CD14-positive monocyte (primary cell): ENCODE measurements at regions not wholly inside any gene's neighbourhood (a gene's known extent, or its start where the extent isn't known, plus 50 kb on each side); places are given as distances from the start of the nearest gene placed in this dataset.

ENCODE experiments used
- DNase-seq, 3 donors: peaks; one replicate each; pipeline ENCODE4 v3.0.0-alpha.2; 2011 to 2022
- H2AFZ ChIP-seq: 2 replicates; pipeline ENCODE4 v1.6.0; 2012; ENCODE audit warnings: mild to moderate bottlenecking, low read depth, low read length, inconsistent platforms; ENCODE audit not compliant: insufficient read depth, poor library complexity, severe bottlenecking
- H3K27ac ChIP-seq, 2 donors: 1 replicate in 1 of 2; 2 replicates in 1 of 2; pipeline ENCODE4 v1.5.1; 2012 to 2013; ENCODE audit warnings: low read length in 2 of 2, control low read depth in 1 of 2, inconsistent platforms in 1 of 2, low read depth in 1 of 2, mild to moderate bottlenecking in 1 of 2
- H3K27me3 ChIP-seq, 2 donors: one replicate each; pipeline versions ENCODE4 v1.6.0 to v1.6.1; 2011 to 2013; ENCODE audit warnings: low read length in 2 of 2; ENCODE audit not compliant: control insufficient read depth in 2 of 2, insufficient read depth in 2 of 2
- H3K36me3 ChIP-seq, 2 donors: replicated peaks in 1 of 2; 1 replicate in 1 of 2; 2 replicates in 1 of 2; pipeline versions ENCODE4 v1.5.1 to v1.6.1; 2012 to 2013; ENCODE audit warnings: low read length in 2 of 2, control low read depth in 1 of 2, inconsistent platforms in 1 of 2, mild to moderate bottlenecking in 1 of 2; ENCODE audit not compliant: insufficient read depth in 2 of 2, control insufficient read depth in 1 of 2
- H3K4me1 ChIP-seq, 2 donors: 1 replicate in 1 of 2; 2 replicates in 1 of 2; pipeline versions ENCODE4 v1.5.1 to v1.6.1; 2012 to 2013; ENCODE audit warnings: low read length in 2 of 2, control low read depth in 1 of 2, inconsistent platforms in 1 of 2, mild to moderate bottlenecking in 1 of 2, moderate library complexity in 1 of 2; ENCODE audit not compliant: insufficient read depth in 2 of 2, control insufficient read depth in 1 of 2
- H3K4me2 ChIP-seq: replicated peaks from 2 replicates; pipeline ENCODE3; 2012; ENCODE audit warnings: low read length, moderate library complexity, mild to moderate bottlenecking; ENCODE audit not compliant: poor library complexity, severe bottlenecking; ENCODE audit errors: extremely low read depth
- H3K4me3 ChIP-seq, 3 experiments: fragments of 200-600 bp in 1 of 3; sonication (generic) in 1 of 3; replicated peaks in 1 of 3; 1 replicate in 2 of 3; 2 replicates in 1 of 3; pipeline ENCODE4 v1.5.1; 2011 to 2013; ENCODE audit warnings: low read length in 3 of 3, mild to moderate bottlenecking in 3 of 3, control low read depth in 2 of 3, low read depth in 2 of 3, inconsistent platforms in 1 of 3, moderate library complexity in 1 of 3
- H3K79me2 ChIP-seq: 2 replicates; pipeline ENCODE4 v1.6.0; 2012; ENCODE audit warnings: mild to moderate bottlenecking, control low read depth, inconsistent platforms, low read length, moderate library complexity; ENCODE audit not compliant: insufficient read depth
- H3K9ac ChIP-seq: 2 replicates; pipeline ENCODE4 v1.6.0; 2017; ENCODE audit warnings: low read length, mild to moderate bottlenecking; ENCODE audit not compliant: insufficient read depth, poor library complexity, severe bottlenecking
- H3K9me3 ChIP-seq, 2 donors: replicated peaks in 1 of 2; 1 replicate in 1 of 2; 2 replicates in 1 of 2; pipeline versions ENCODE4 v1.5.1 to v1.6.1; 2012 to 2013; ENCODE audit warnings: low read length in 2 of 2, control low read depth in 1 of 2; ENCODE audit not compliant: control insufficient read depth in 1 of 2, insufficient read depth in 1 of 2
- H4K20me1 ChIP-seq: 2 replicates; pipeline ENCODE4 v1.6.0; 2012; ENCODE audit warnings: mild to moderate bottlenecking, low read length, control low read depth, moderate library complexity; ENCODE audit not compliant: insufficient read depth
- H3K27ac Mint-ChIP-seq, 7 donors: one replicate each; pipeline ENCODE4 v1.8.0; 2020; ENCODE audit warnings: mild to moderate bottlenecking in 7 of 7, mixed read lengths in 7 of 7, moderate library complexity in 6 of 7, inconsistent platforms in 2 of 7
- H3K27me3 Mint-ChIP-seq, 3 donors: one replicate each; pipeline ENCODE4 v1.8.0; 2021 to 2022; ENCODE audit warnings: low read depth in 3 of 3, mild to moderate bottlenecking in 3 of 3, mixed read lengths in 3 of 3, moderate library complexity in 3 of 3, inconsistent platforms in 1 of 3
- H3K36me3 Mint-ChIP-seq, 2 donors: one replicate each; pipeline ENCODE4 v1.8.0; 2020; ENCODE audit warnings: mixed read lengths in 2 of 2, inconsistent platforms in 1 of 2, mild to moderate bottlenecking in 1 of 2
- H3K4me1 Mint-ChIP-seq: one replicate; pipeline ENCODE4 v1.8.0; 2020; ENCODE audit warnings: mild to moderate bottlenecking, mixed read lengths
- H3K4me3 Mint-ChIP-seq, 2 donors: one replicate each; pipeline ENCODE4 v1.8.0; 2020; ENCODE audit warnings: mild to moderate bottlenecking in 2 of 2, mixed read lengths in 2 of 2, moderate library complexity in 1 of 2
- H3K9me3 Mint-ChIP-seq, 7 donors: one replicate each; pipeline ENCODE4 v1.8.0; 2020 to 2022; ENCODE audit warnings: mixed read lengths in 7 of 7, mild to moderate bottlenecking in 6 of 7, moderate library complexity in 6 of 7, inconsistent platforms in 2 of 7
- CTCF ChIP-seq: fragments of 200-600 bp; IDR thresholded peaks from one replicate; pipeline ENCODE4 v1.8.0; 2022; ENCODE audit warnings: antibody characterized with exemption, mild to moderate bottlenecking
- WGBS: methylation state at CpG from one replicate; pipeline ENCODE4 v1.1.5; 2013; ENCODE audit warnings: missing lambda C conversion rate; ENCODE audit not compliant: insufficient coverage; 5-methylcytosine and 5-hydroxymethylcytosine counted together
- intact Hi-C, 2 donors: fragments of 100-400 bp; cut with micrococcal nuclease; formaldehyde crosslinking; loops; one replicate each; pipeline versions ENCODE4 v1.15.0 to v1.15.1; 2023

GRCh38 chr17:12522743-12523183 is 142.9 kb upstream of the MYOCD start:
- Histone ChIP-seq H4K20me1 (no peaks in the 10 kb centered on the region), H3K4me2 (no peak overlapping the region), H3K9ac (no peak overlapping the region), H3K36me3 (no peaks in the 10 kb centered on the region), H3K79me2 (no peaks in the 10 kb centered on the region), H3K4me1 (no peaks in the 10 kb centered on the region), H3K4me3 (no peak overlapping the region), H3K9me3 (peaks cover 0 to 3% of the 10 kb centered on the region in 2 donors), H3K27ac (no peak overlapping the region), H2AFZ (no peak overlapping the region), H3K27me3 (no peaks in the 10 kb centered on the region)
- no peak overlapping the region for H3K27ac Mint-ChIP-seq
- no peaks in the 10 kb centered on the region for H3K36me3 Mint-ChIP-seq
- 26% methylated on average over 6 of the region's 6 CpGs for WGBS
- H3K4me3 Mint-ChIP-seq: no peak overlapping the region
- intact Hi-C loops: no loop called here
- H3K27me3 Mint-ChIP-seq: peaks cover 0 to 5% (median 0%) of the 10 kb centered on the region in 3 donors
- no peak for TF ChIP-seq CTCF
- no peaks in the 10 kb centered on the region for H3K4me1 Mint-ChIP-seq
- peaks cover 0 to 5% (median 0%) of the 10 kb centered on the region in 7 donors for H3K9me3 Mint-ChIP-seq
- DNase-seq: no peak

- H3K9me3 Mint-ChIP-seq: peaks cover 0 to 5% (median 0%) of the 10 kb centered on the region in 7 donors
- no peak overlapping the region for H3K27ac ChIP-seq
- H3K79me2 ChIP-seq: no peaks in the 10 kb centered on the region
- no peaks in the 10 kb centered on the region for H3K36me3 ChIP-seq
- no peak overlapping the region for H3K9ac ChIP-seq
- intact Hi-C loops: no loop called here
- peaks cover 0 to 5% (median 0%) of the 10 kb centered on the region in 3 donors for H3K27me3 Mint-ChIP-seq
- H3K9me3 ChIP-seq: peaks cover 0 to 3% of the 10 kb centered on the region in 2 donors
- no peaks in the 10 kb centered on the region for H3K27me3 ChIP-seq
- no peak overlapping the region for H3K4me3 ChIP-seq
- H3K4me2 ChIP-seq: no peak overlapping the region
- DNase-seq: no peak
- TF ChIP-seq CTCF: no peak
- 83% methylated on average over 2 of the region's 5 CpGs for WGBS
- no peak overlapping the region for H3K4me3 Mint-ChIP-seq
- no peak overlapping the region for H2AFZ ChIP-seq
- H3K4me1 Mint-ChIP-seq: no peaks in the 10 kb centered on the region
- no peaks in the 10 kb centered on the region for H3K4me1 ChIP-seq
- no peaks in the 10 kb centered on the region for H4K20me1 ChIP-seq
- no peaks in the 10 kb centered on the region for H3K36me3 Mint-ChIP-seq
- no peak overlapping the region for H3K27ac Mint-ChIP-seq
These were observed 142.4 kb upstream of the MYOCD start for GRCh38 chr17:12523244-12523643.
